CD4-positive, alpha-beta T cell treated with Interleukin-4 for 4 hours (primary cell): ENCODE measurements at regions not wholly inside any gene's neighbourhood (a gene's known extent, or its start where the extent isn't known, plus 50 kb on each side); places are given as distances from the start of the nearest gene placed in this dataset.
A peak's percentile ranks its signal among the peaks of the same experiment; 100 is the strongest.

ENCODE experiments used
- DNase-seq: peaks from one replicate; pipeline ENCODE4 v3.0.0-alpha.2; 2020

DNA sequence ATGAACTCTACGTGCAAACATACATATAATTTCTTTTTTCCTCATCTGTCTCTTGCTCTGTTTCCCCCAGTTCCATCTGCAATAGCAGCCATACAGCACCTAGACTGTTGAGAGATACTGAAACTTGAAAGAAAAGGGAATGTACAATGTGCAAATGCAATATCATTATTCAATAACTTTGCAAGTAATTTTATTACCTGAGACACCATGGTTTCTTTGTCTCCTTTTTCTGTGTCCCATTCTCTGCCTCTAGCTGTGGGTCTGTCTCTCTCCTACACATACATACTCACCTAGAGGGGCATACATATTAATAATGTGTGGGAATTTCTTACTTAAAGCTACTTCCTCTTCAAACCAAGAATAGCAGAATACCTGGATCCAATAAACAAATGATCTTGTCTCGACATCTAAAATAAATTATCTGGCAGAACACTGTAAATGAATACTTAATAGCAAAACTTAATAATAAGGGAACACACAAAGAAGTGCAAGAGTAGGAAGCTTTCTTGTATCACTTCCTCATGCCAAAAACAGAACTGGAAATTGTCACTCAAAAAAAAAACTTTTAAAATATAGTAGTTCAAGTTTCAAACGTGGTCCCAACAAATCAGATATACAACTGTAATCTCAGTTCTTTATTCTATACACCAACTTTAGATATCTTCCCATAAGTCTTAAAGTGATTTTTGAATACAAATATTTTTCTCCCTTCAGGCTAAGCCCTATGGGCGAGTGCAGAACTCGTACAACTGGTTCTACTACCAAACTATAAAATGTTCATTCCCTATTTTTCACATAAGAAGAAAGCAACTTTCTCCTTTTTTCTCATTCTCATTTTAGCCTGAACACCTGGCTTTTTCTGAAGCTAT is 194.6 kb downstream of the NRIP1 start:
- DNase-seq: no peak

DNA sequence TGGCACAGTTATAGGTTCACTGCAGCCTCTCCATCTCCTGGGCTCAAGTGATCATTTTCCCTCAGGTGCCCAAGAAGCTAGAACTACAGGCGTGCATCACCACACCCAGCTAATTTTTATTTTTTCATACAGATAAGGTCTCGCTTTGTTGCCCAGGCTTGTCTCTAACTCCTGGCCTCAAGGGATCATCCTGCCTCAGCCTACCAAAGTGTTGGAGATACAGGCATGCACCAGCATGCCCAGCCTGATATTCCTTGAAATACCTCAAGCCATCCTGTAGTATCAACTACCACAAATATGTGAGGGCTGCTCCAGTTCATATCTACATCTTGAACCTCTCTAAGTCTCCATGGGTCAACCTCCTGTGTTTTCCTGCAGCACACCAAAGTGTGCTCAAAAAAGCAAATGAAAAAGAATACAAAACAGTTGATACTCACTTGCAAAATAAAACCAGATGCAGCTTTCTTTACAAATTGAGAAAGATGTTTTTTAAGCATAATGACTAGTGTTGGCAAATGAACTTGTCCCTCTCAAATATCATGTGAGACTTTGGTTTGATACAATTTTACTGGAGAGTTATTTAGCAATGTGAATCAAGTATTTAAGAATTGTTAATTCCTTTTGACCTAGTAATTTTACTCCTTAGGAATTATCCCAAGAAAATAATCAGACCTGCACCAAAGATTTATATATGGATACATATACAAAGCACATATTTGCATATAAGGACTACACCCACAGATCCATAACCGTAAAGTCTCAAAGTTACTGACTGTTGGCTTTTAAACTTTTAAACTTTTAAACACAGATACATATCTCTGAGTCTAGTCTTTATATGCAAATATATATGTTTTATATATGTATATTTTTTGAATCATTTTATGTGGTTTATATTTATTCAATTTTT is 197.7 kb downstream of the NRIP1 start:
- DNase-seq: no peak

DNA sequence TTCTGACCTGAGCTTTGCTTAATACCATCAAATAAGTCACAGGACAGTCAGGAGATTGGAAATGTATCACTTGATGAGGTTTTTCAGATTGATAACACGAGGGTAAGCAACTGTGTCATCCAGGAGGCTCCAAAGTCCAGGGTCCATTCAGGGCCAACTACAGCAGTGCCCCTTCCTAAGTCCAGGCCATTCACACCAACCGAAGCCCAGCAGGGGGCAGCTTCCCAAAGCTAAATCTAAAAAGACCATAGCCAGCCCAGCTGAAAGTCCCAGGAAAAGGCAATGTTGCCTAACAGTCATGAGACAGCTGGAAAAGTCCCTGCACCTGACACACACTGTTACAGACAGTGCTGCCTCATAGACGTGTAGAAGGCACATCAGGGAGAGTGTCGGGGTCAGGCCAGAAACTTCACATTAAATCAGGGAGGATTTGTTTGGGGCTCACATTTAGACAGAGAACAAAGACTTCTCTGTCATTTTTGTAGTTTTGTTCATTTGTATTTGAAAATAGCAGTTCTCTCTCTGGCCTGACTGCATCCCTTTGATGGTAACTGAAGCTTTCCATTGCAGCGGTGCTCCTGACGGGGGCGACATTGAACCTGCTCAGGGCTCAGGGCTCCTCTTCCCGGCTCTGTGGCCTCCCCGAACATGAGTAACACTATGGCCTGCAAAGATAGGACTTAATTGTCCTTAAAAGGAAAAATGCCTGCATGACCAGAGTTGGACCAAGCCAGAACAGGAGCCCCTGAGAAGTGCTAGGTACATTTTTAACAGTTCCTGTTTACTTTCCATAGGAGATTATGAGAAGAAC is 200.4 kb downstream of the NRIP1 start:
- peak; percentile 16 for DNase-seq

DNA sequence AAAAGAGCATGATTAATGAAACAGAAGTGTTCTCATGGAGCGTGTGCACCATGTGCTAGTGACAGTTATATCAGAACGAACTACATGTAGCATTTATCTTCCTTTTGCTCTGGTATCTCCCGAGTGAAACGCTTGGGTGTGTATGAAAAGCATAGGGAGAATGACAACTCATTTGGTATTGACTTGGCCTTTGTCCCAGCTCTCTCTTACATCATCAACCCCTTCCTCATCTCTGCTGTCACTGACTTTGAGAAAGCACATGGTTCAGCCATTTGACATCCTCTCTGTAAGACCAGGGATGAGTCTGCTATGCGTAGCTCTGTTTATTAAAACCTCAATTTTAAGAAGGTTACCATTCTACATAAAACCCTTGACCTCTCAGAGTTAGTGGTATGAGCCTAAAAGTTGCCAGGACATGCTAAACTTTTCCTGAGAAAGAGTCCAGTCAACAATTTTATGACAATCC is 201.0 kb downstream of the NRIP1 start:
- no peak for DNase-seq

DNA sequence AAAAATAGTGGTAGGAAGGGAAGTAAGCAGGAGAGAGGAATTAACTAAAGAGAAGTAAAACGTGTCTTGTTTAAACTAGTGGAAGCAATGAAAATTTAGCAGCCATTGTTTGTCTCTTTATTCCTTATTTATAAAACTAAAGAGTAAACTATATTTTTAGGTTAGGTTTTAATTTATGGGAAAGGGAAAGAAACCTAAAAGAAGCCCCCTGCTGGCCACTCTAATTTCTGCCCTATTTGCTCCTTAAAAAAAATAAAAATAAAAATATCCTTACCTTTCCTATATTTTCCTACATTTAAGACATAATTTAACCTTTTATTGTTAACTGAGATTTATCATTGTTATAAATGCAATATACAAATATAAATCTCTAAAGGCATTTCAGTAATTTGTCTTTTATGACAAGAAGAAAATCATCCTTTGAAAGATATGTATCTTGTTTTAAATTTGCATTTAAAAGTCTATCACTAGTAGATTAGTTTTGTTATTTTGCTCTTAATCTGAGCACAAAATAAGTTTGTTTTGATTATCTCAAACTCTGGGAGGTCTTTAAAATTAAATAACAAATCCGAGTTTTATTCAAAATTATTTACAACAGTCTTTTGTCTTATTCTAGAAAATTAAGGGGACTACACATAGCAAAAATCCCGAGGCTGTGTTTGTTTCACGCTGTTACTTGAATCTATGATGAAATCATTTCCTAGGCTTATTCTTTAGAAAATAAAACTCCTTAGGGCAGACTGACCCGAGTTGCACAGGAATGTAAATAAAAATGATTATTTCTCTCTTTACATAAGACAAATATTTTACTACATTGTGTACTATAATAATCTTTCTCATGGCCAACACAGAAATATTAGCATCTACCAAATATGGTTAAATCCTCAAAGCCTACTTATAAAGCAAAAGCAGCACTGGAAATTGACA is 201.7 kb downstream of the NRIP1 start:
- peak; percentile 14 for DNase-seq

DNA sequence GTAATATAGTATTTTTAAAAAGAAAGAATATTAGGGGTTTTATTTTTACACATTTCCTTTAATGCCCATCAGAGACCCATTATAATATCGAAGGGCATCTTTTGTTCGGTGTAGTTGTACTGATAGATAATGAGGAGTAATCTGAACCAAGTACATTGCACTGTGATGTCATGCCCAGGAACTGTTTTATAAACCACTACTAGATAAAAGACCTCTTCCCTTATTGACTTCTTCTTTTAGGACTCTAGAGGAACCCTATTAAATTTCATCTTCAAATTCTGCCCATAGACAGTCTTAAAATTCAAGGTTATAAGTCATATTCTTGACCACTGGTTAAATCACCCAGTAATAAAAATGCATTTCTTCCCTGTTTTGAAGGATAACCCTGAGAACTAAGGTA is 206.5 kb downstream of the NRIP1 start:
- DNase-seq: no peak

DNA sequence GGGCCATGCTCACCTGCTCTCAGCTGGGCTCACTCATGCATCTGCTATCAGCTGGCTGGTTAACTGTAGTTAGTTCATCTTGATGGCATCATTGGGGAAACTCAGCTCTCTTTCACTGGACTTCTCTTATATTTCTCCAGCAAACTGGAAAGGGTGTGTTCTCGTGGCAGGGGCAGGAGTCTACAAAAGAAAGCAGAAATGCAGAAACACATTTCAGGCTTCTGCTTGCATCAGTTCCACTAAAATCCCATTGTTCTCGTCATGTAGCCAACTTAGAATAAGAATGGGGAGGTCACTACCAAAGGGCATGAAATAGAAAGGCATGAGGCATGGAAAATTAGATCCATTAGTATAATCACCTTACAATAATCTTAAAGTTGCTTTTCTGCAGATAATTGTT is 207.3 kb downstream of the NRIP1 start:
- no peak for DNase-seq

DNA sequence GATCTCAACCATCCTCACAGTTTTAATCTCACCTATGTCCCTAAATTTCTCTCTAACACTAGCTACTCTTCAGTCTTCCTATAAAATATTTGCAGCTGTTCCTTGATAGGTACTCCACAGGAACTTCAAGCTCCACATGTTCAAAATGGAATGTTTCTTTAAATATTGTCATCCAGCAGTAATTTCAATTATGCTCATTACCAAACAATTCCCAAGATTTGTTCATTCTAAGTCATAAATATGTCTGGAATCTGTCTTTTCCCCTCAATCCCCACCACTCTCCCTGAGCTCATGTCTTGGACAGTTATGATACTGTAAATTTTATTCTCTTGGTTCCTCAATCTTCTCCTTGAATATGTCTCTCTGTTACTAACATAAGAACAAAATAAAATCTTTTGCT is 214.4 kb downstream of the NRIP1 start:
- no peak for DNase-seq

DNA sequence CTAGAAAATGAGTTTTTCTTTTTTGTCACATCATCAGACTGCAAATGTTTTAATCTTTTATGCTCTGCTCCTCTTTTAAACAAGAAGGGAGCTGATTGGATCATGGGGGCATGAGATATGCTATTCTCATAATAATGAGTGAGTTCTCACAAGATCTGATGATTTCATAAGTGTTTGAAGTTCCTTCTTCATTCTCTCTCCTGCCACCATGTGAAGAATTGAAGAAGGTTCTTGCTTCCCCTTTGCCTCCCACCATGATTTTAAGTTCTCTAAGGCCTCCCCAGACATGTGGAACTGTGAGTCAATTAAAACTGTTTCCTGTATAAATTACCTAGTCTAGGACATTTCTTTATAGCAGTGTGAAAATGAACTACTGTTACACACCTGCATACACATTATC is 218.2 kb downstream of the NRIP1 start:
- no peak for DNase-seq

DNA sequence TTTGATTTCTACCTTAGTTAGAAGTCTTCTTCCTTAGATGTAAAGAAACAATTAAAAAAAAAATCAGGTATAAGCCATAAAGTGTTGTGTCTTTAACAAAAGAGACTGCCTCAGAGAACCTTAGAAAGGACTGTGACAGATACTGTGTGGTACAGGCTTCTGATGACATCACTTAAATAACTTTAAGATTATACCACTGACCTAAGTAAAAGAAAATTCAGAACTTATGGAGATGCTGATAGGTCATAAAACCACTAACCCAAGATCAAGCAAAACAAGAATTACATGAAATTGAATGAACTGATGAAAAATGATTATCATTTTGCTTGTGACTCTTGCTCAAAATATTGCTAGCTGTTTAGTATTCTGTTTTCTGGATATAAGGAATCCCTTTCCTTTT is 220.8 kb downstream of the NRIP1 start:
- DNase-seq: no peak

DNA sequence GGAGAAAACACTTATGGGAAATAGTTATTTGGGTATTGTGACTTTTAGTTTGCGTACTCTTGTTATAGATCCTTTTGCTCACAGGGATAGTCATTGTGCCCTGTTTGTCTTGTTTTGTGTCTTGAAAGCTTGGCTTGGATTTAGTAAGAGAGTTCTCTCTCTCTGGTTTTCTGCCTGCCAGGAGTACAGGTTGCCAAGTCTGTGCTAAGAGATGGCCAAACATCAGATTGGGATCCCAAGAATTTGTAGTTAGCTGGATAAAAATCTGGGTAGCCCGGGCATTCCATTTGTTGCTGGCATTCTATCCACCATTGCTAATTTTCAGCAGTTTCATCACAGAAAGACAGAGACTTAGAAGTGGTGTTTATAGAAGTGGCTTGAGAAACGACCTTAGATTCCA is 222.2 kb downstream of the NRIP1 start:
- DNase-seq: no peak

DNA sequence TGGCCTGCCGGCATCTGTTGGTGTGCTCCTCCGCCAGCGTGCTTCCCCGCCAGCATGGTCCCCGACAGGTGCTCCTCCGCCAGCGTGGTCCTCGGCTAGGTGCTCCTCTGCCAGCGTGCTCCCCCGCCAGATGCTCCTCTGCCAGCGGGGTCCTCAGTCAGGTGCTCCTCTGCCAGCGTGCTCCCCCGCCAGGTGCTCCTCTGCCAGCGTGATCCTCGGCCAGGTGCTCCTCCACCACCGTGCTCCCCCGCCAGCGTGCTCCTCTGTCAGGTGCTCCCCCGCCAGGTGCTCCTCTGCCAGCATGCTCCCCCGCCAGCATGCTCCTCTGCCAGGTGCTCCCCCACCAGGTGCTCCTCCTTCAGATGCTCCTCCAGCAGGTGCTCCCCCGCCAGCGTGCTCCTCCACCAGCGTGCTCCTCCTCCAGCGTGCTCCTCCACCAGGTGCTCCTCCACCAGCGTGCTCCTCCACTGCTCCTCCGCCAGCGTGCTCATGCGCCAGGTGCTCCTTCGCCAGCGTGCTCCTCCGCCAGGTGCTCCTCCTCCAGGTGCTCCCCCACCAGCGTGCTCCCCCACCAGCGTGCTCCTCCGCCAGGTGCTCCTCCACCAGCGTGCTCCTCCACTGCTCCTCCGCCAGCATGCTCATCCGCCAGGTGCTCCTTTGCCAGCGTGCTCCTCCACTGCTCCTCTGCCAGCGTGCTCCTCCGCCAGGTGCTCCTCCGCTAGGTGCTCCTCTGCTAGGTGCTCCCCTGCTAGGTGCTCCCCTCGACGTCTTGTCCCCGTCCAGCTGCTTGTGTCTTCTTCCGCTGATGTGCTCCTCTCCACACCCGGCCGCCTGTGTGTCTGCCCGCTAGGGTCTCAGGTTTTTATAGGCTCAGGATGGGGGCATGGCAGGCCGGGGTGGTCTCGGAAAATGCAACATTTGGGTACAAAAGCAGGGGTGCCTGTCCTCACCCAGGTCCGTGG is 223.0 kb downstream of the NRIP1 start:
- DNase-seq: no peak

DNA sequence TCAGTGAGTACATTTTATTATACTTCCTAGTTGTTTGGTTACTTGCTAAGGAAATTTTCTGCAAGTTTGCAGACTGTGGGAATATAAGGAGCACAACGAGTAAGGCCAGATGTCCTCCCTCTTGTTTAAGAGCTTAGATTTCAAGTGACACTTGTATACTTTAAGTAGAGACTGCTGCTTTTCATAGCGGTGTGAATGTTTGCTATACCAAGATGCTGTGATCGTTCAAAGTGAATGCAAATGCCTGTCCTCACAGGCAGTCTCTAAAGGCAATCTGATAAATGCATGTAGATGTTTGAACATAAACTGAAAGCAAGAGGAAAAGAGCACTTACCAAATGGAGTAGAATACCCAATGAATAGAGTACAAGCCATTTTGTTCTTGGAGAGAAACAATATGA is 226.4 kb downstream of the NRIP1 start:
- no peak for DNase-seq

DNA sequence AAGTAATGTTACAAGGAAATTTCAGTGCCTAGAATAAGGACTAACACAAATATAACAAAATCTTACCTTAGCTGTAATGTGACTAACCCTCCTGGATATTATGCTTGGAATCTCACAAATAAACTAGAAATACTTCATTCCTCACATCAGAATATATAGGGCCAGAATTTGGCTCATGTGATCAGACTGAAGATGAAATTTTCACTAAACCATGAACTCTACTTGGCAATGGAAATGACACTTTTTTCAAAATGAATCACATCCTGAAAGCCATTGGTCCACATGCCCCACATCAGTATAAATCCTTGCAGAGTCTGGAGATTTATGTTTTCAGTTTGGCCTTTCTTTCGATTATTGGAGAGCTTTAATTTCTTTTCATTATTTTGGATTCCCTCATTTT is 227.8 kb downstream of the NRIP1 start:
- no peak for DNase-seq

DNA sequence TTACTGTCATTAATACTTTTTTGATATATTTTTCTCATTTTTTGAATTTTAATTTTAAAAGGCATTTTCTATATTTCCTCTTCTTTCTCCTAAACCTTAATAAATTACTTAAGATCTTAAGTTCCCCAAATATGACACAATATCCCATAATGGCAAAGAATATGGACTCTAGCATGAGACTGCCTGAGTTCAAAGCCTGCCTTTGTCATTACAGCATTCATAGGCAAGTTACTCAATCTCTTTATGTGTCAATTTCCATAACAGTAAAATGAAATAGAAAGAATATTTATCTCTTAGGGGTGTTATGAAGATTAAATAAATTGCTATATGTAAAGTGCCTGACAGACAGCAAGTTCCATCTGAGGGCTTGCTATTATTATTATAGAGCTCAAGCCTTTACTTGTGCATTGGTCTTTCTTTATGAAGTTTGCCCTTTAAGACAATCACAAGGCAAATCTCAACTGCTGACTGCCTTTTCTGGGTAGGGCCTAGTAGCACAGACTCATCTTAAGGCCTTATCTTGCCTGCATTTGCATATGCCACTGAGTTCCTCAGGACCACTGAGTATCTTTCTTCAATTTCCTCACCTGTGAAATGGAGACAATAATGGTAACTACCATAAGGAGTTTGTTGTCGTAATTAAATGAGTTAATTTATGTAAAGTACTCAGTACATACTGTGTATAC is 231.0 kb downstream of the NRIP1 start:
- no peak for DNase-seq

DNA sequence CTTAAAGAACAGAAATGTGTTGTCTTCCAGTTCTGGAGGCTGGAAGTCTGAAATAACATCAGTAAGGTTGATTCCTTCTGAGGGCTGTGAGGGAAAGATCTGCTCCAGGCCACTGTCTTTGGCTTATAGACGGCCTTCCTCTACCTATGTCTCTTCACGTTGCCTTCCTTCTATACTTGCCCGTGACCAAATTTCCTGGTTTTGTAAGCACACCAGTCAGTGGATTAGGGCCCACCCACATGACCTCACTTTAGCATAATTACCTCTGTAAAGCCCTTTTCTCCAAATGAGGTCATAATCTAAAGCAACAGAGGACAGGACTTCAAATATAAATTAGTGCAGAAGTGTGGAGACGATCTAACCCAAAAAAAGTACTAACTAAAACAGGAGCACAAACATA is 231.6 kb downstream of the NRIP1 start:
- no peak for DNase-seq

DNA sequence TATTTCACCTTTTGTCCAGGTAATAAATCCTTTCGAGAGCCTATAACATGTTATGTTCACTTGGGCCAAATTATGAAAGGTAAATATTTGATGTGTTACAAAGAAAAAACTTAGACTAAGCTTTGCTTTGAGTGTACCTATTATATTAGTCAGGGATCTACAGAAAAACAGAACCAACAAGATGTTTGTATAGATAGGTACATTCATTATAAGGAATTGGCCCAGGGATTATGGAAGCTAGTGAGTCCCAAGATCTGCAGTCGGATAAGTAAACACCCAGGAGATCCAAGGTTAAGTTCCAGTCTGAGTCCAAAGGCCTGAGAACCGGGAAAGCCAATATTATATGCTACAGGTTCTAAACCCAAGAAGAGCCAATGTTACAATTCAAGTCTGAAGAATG is 234.5 kb downstream of the NRIP1 start:
- no peak for DNase-seq

DNA sequence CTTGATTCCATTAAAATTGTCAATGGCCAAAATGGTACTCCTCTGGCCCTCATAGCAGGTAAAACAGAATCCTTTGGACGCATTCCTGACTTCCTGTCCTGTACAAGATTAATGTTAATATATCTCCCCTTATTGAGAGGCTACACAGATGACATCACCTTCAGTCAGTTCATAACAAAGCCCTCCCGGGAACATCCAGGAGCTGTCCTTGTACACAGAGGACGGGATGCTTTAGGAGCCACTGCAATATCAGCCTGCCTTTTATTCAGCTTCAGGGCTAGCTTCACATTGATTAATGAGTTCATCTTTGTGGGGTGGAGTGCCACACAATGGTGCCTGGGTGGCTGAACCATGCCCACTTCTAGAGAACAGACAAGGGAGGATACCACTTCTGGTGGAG is 235.1 kb downstream of the NRIP1 start:
- no peak for DNase-seq

DNA sequence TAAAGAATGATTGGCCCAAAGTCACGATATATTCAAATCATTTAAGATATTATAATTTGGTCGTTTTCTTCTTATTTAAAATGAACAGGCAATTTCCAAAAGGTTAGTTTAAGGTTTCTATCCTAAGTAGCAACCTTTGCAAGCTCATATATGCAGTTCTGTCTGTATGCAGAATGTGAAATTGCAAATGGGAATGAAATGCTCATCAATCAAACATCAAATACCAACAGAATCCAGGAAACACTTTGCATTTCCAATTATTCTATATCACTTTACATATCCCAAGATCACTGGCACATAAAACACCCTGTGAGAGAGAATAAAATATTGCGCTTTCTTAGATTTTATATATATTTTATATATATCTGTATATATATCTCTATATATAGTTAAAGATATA is 237.3 kb downstream of the NRIP1 start:
- DNase-seq: no peak

DNA sequence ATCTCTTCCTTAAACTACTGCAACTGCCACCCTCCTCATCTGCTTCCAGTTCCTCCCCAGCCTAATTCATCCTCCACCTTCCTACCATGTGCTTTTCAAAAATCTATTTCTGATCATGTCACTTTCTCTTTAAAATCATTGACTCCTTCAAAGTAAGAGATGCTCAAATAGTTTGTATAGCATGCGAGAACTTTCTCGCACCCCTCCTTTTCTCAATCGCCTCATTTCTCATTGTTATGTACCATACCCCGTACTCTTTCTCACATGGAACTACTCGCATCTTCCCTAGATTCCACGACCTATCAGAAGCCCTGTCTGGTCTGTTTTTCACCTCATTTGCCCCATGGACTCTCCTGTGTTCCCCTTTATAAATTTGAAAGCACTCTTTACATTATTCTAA is 238.2 kb downstream of the NRIP1 start:
- DNase-seq: no peak
